DOHH2 (cell line): ENCODE measurements at regions not wholly inside any gene's neighbourhood (a gene's known extent, or its start where the extent isn't known, plus 50 kb on each side); places are given as distances from the start of the nearest gene placed in this dataset.

Experiments
- CTCF ChIP-seq: fragments of 200-600 bp; sonication (generic); IDR thresholded peaks from one replicate; pipeline ENCODE4 v1.5.1; 2014; ENCODE audit warnings: antibody characterized with exemption, mild to moderate bottlenecking, low read depth, low read length; ENCODE audit not compliant: poor library complexity, severe bottlenecking
- EZH2phosphoT487 ChIP-seq: fragments of 200-600 bp; sonication (generic); IDR thresholded peaks from 2 replicates; pipeline ENCODE4 v1.6.1; 2017; ENCODE audit warnings: borderline replicate concordance, mild to moderate bottlenecking, antibody characterized with exemption, low read length, moderate library complexity, mixed read lengths

GRCh38 chr13:72435251-72435650, 292.2 kb downstream of the MZT1 start:
- TF ChIP-seq CTCF = no peak
- TF ChIP-seq EZH2phosphoT487 = no peak
